GM21786 (cell line): ENCODE measurements at regions not wholly inside any gene's neighbourhood (a gene's known extent, or its start where the extent isn't known, plus 50 kb on each side); places are given as distances from the start of the nearest gene placed in this dataset.

Experiments used
- ATAC-seq: cut with Tn5 transposase; IDR thresholded peaks from one replicate; pipeline ENCODE4 v1.9.1; 2021; ENCODE audit not compliant: unreplicated experiment

DNA sequence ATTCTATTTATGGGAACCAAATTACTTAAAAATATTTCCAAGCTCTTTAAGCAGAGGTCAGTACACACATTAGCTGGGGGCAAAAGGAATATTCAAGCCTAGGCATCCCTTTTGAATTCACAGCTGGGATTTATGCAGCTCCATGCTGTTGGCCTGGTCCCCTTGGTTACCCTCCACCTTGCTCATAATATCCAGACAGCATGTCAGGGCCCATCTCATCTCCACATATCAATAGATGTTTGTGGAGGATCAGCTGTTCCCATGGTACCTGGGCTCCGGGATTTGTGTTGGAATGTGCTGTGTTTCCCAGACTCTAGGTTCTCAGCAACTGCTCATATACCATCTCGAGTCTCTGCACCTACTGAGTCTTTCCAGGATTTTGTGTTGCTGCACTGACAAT lies 534.8 kb downstream of the BMP2 start:
- ATAC-seq, result no peak

DNA sequence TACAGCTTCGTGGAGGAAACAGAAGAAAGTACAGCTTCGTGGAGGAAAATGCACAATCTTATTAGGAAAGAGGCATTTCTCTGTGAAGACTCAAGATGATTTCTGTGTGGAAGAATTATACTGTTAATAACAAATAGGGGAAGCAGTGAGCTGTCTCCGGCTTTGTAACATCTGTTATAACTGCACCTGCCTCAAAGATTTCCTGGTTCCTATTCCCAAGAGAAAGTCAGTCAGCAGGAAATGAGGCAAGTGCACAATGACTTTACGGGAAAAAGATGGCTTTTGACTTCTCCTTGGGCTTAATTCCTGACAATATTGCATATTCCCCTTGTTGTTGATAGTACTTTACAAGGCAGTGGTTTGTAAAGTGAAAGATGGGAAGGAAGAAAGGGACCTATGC lies 538.5 kb downstream of the BMP2 start:
- no peak for ATAC-seq

DNA sequence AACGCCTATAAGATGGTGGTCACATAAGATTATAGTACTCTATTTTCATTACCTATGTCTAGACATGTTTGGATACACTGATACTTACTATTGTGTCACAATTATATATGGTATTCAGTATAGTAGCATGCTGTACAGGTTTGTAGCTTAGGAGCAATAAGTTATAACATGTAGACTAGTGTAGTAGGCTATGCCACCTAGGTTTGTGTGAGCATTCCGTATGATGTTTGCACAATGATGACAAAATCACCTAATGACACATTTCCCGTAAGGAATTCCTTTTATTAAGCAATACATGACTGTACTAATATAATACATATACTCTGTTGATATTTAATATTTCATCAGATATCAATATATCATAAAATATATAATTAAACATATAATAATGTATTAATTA lies 540.7 kb downstream of the BMP2 start:
- no peak for ATAC-seq

DNA sequence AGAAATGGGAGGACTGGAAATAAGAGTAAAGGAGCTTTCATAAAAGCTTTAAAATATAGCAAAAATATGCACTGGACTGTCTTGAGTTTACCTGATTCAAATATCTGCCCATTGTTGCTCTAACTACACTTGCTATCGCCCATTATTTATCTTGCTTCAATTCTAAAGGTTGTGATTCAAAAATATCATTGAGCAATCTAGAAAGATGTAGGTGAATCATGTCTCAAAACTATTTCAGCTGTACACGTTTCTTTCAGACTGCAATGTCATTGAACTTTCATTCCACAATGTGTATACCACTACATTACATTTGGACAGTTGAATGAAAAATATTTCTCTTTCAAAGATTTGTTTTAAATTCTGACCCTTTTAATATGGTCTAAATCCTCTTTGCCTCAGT lies 545.6 kb downstream of the BMP2 start:
- no peak for ATAC-seq

DNA sequence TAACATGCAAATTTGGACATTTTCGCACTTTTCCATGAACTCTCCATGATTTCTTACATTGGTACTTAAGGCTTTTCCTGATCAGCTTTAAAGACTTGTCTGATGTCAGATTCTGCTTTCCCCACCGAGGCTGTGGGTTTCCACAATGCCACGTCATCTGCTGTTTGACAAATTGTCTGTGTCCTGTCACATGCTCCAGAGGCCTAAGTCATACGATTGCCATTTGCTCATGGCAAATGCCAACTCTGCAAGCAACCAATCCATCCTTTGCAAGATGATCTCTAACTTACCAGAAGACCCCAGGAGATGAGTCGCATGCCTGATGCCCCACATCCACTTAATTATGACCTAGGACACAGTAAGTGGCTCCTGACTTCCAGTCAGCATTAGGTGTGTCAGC lies 556.5 kb downstream of the BMP2 start:
- ATAC-seq, result no peak

DNA sequence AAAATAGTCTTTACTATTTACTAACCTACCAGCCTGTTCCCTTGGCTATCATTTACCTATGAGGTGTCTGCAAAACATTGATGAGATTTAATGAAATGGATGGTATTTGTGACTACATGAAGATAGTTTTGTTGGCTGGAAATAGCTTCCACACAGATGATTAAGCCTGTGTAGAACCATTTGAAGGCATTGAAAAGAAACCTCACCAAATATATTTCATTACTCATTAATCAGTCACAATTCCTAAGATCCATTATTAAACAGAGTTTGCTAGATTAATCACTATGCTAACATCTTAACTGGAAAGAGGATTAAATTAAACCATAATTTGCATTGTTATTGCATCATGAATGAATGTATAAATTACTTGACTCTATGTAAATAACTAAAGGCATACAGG lies 560.3 kb downstream of the BMP2 start:
- ATAC-seq, result no peak

DNA sequence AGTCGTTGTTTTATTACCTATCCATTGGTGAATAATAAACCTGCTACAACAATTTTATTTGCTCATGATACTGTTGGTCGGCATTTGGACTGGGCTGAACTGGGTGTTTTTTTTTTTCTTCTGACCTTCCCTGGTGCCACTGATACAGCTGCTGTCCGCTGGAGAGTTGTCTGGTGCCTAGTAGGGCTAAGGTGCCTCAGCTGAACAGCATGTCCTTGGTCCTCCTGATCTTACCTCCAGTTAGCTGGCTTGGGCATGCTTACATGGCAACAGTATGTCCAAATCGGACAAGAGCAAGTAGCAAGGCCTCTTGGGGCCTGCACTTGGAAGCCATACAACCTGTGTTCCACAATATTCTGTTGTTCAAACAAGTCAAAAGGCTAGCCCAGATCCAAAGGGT lies 563.4 kb downstream of the BMP2 start:
- ATAC-seq, result no peak

DNA sequence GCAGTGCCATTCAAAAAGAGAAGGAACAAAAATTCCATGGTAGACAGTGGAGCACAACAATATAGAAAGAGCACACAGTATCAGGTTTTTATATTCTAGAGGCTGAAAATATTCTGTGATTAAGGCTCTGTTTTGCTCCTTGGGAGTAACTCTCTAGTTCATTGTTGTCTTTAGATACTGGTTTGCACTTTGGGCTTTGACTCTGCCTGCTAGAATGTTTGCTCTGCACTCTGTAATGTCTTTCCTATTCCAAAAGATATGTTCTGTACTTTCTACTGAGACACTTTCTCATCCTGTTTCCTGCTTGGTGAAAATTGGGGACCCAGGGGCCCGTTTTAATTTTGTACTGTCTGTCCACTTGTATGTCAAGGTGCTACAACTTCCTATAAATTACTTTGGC lies 564.7 kb downstream of the BMP2 start:
- no peak for ATAC-seq

DNA sequence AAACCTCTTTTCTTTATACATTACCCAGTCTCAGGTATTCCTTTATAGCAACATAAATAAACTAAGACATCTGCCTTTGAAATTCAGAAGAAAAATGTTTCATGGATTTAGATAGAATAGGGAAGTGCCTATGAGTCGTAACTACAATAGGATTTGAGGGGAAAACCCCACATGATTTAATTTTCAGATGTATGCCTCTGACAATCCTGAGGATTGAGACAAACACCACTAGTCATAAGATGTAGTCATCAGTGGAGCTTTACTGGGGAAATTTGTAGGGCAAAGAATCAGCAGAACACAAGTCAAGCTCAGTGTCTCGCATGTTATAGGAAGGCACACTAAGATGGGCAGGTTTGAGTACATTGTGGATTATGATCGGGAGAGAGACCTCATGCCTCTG lies 566.4 kb downstream of the BMP2 start:
- ATAC-seq, result no peak

DNA sequence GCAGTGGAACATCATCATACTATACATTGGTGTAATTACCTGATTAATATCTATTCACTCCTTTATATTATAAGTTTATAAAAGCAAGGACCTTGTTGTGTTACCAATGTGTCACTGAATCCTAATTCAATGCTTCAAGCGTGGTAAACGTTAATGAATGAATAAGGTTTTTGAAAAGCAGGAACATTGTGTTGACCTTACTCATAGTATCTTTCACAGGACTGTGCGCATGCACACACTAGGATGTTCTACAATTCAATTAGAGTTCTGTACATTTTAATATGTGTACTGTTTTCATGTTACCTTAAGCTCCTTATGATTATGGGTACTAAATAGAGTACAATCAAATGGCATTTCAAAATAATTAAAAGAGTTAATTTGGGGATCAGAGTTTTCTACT lies 578.5 kb downstream of the BMP2 start:
- no peak for ATAC-seq

DNA sequence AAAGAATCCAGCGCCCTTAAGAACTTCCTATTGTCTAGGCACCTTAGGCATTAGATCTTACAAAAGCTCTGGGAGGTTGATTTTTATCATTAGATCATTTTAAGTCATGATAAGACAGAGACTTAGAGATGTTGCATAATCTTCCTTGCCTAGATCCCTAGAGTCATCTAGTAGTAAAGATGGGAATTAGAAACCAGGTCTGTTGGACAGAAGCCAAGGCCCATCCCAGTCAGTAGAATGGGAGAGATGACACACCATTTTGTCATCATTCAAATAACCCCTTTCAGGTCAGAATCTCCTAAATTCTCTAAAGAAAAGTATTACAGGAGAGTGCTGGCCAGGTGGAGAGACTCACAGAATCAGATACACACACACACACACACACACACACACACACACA lies 579.1 kb downstream of the BMP2 start:
- ATAC-seq, result no peak

DNA sequence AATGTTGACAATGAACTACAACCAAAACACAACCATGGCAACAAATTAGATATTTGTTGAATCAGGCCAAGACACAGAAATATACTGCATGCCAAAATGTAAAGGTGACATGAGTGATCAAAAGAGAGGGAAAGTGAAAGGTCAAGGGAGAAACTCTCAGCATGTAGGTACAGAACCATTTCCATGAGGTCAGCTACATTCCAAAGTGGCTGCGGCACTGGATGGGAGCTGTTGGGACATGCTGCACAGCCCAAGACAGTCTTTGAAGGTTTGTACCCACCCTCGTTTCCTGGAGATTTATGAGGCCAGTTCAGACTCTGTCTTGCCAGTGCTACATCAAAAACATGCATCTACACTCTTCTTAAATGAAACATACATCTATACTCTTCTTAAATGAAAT lies 579.9 kb downstream of the BMP2 start:
- no peak for ATAC-seq

DNA sequence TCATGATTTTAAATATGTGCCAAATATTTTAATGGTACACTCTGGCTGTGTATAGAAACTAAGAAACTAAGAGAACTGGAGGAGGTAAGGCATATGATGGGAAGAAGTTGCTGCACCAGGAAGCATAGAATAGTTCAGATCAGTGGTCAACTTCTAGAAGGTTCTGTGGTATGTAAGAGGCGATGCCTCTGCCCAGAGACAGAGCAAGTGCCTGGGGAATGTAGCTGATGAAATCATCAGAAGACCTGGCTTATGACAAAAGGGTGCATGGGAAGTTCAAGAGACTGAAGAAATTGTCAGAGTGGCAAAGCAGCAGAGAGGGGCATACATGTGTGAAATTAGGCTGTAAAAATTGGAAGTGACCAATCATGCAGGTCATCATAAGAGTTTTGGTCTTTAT lies 580.8 kb downstream of the BMP2 start:
- ATAC-seq, result no peak

DNA sequence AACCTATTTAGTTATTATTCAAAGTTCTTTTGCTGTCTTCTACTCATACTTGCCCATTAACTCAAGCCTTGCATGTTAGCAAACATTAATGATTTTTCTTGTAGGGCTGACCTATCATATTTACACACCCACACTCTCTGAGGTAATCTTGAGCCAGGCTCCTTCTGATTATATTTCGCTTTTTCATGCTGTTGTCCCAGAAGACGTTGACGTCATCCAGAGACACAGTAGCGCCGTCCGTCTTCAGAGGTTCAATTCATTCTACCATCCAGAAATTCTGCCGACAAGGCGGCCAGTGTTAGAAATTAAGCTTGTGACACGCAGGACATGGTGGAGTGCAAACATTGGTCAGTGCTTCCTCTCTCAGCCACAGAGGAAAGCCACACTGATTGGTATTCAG lies 584.7 kb downstream of the BMP2 start:
- no peak for ATAC-seq

DNA sequence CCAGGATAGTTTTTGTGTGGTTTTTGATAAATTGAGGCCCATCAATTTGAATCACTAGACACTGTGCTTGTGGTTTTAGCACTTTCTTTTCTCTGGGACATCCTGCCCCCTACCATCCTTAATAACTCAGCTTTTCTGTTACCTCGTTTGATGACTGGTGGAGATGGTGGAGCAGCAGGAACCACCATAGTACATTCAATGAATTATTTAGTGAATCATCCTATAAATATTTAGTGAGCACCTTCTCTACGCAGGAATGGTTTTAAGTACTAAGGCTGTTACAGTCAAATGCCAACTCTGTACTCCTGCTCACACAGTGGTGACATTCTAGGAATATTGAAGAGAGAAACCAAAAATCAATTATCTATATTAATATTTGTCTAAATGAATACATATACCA lies 585.2 kb downstream of the HAO1 start:
- ATAC-seq, result no peak

DNA sequence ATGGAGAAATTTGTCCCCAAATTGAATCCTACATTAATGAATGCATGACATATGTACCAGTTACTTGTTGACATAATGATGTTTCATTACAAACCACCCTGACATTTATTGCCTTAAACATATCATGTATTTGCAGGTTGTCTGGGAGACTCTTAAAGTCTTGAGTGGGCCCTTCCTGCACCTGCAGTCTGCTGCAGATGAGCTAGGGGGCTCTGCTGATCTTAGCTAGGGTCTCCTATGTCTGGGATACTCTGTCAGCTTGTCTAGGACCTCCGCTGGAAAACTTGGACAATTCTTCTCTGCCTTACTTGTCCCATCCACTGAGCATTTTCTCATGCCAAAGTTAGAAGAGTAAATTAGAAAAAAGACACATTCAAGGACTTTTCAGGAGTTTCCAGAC lies 581.6 kb downstream of the HAO1 start:
- no peak for ATAC-seq

DNA sequence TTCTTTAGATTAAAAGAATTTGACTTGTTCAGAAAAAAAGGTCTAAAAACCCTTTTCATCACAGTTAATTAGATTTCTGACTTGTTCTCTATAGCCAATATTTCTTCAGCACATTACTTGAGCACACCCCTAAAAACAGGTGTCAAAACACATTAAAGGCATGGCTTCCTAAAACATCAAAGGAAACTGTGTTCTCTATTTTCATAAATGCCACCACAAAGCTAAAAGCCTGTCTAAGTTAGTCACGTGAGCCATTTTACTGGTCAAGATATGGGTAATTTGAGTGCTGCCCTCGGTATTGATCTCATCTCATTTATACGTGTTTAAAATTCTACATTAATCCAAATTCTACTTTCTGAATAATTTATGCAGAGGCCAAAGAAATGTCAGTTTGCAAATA lies 580.5 kb downstream of the HAO1 start:
- no peak for ATAC-seq

DNA sequence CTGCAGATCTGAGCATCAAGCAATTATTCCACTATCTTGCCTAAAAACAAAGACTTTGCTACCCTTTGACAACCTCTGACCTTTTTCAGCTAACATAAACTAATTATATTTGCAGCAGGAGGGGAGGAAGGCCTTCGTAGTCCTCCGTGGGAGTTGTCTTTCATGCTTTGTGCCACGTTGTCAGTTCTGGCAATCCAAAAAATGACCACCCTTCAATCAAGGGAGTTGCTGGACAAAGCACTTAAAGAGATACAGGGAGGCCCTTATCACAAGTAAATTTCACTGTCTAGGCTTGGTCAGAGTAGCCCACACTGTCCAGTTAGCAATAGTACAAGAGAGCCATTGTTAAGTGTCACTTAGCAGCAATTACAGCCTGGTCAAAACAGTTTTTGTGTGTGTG lies 578.9 kb downstream of the HAO1 start:
- ATAC-seq, result no peak

DNA sequence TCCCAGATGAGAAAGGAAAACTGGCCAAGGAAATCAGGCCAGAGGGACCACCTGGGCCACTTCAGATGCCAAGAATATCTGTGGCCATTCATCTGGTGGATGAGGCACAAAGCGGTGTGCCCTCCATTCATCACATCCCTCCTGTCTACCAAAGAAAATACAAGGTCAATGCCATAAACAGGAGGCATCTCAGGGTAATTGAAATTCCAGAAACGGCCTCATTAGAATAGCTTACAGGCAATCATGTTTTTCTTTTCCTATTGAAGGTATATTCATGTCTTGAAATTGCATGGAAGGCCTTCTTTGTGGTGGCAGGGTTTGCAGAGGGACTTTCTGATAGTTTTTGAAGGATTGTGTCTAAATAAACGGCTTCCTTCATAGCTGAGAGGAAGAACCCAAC lies 578.3 kb downstream of the HAO1 start:
- ATAC-seq, result no peak

DNA sequence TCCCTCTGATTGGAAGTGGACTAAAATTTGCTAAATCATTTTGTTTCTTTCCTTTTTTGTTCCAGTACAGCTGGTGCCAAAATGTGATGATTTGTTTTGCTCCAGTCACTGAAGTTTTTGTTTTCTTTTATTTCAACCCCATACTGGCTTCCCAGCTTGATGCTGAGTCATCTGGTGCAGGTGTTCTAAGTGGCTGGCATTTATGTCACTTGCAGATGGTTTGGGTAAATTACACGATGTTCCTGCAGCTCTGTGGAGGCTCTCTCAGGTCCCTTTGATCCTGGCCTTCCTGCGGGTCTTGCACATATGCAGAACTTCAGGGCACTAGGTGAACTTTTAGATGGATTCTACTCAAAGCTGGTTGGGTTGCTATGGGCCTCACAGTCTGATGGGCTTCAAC lies 577.7 kb downstream of the HAO1 start:
- ATAC-seq, result no peak

DNA sequence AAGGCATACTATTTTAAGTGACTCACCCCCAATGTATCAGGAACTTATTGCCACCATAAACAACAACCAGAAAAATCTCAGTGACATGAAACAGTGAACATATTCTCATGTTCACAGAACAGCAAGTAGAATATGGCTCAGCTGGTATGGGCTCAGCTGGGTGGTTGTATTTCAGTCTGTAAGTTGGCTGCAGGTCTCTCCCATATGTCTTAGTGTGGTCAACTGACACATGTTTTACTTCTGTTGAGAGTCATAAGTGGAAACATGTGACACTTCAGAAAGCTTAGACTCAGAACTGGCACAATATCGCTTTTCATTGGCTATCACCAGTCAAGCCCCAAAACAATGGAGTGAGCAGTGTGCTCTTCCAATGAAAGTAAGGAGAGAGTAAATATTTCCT lies 574.1 kb downstream of the HAO1 start:
- ATAC-seq, result no peak

DNA sequence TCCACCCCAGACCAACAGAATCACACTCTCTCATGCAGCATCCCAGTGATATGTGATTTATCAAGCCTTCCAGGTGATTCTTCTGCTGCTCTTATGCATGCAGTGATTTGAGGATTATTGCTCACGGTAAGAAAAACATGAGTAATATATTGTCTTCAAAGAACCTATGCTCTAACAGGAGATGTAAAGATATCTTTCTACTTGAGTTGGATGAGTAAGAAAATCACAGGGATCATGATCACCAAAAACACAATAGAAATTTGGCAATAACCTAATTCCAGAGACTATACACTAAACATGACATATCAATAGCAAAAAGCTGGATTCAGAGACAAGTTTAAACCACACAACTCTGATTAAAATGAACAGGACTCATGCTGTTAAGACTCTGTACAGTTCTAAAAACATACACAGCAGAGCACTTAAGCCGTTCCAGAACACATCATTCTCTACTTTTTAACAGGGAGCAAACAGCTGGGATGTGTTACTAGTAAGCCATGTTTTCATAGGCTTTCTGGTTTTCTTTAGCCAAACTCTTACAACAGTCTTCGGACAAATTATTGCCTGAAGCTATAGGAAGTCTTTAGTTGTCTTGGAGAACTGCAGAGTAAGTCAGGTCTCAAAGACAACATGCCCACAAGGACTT lies 568.6 kb downstream of the HAO1 start:
- ATAC-seq, result no peak

DNA sequence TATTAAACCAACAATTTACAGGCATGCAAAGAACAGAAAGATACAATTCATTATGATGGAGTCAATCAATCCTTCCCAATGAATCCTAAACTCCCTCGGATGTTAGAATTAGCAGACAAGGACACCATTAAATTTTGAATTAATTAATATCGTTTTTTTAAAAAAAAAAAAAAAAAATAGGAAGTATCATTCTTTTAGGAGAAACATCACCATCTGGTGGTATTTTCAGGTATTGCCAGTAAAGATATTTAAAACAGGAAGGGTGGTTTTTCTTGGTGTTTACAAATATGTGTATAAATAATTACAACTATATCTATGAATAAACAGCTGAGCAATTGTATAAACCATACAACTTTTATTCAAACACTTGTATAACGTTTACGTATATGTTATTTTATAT lies 564.4 kb downstream of the HAO1 start:
- no peak for ATAC-seq
